ENCODE measurements at regions not wholly inside any gene's neighbourhood (a gene's known extent, or its start where the extent isn't known, plus 50 kb on each side); places are given as distances from the start of the nearest gene placed in this dataset.

- Histone ChIP-seq H3K36me3 (ENCODE audit: control insufficient read depth in 2 of 2, insufficient read depth in 2 of 2, low read length in 2 of 2) (no peaks in the 10 kb centered on the region), H3K4me3 (ENCODE audit: low read length in 2 of 2) (no peak overlapping the region), H3K9ac (ENCODE audit: low read depth in 1 of 2, low read length in 2 of 2) (no peak overlapping the region), H3K9me3 (ENCODE audit: control insufficient read depth in 2 of 2, low read length in 2 of 2) (no peaks in the 10 kb centered on the region), H3K27me3 (ENCODE audit: control insufficient read depth in 2 of 2, insufficient read depth in 2 of 2, low read length in 2 of 2) (no peaks in the 10 kb centered on the region), H3K4me1 (ENCODE audit: control insufficient read depth in 2 of 2, insufficient read depth in 2 of 2, low read length in 2 of 2) (peaks cover 14 to 22% of the 10 kb centered on the region in 2 donors), H3K27ac (ENCODE audit: low read depth in 2 of 2, low read length in 2 of 2) (peak overlapping the region; percentile 54 to 59)
Observed at GRCh38 chr12:39240587-39240986, 202.3 kb downstream of the KIF21A start.

- no peak overlapping the region for H3K9ac ChIP-seq (ENCODE audit: low read depth in 1 of 2, low read length in 2 of 2)
- peaks cover 14 to 22% of the 10 kb centered on the region in 2 donors for H3K4me1 ChIP-seq (ENCODE audit: control insufficient read depth in 2 of 2, insufficient read depth in 2 of 2, low read length in 2 of 2)
- H3K27ac ChIP-seq (ENCODE audit: low read depth in 2 of 2, low read length in 2 of 2) = peak overlapping the region; percentile 54 to 59
- peak overlapping the region in 1 of 2 donors; percentile 4 for H3K4me3 ChIP-seq (ENCODE audit: low read length in 2 of 2)
- H3K27me3 ChIP-seq (ENCODE audit: control insufficient read depth in 2 of 2, insufficient read depth in 2 of 2, low read length in 2 of 2) = no peaks in the 10 kb centered on the region
- H3K9me3 ChIP-seq (ENCODE audit: control insufficient read depth in 2 of 2, low read length in 2 of 2) = no peaks in the 10 kb centered on the region
- H3K36me3 ChIP-seq (ENCODE audit: control insufficient read depth in 2 of 2, insufficient read depth in 2 of 2, low read length in 2 of 2) = no peaks in the 10 kb centered on the region
Observed at GRCh38 chr12:39239490-39240486, 203.1 kb downstream of the KIF21A start.

- Histone ChIP-seq H3K27ac (ENCODE audit: low read depth in 2 of 2, low read length in 2 of 2) (no peak overlapping the region), H3K9me3 (ENCODE audit: control insufficient read depth in 2 of 2, low read length in 2 of 2) (no peaks in the 10 kb centered on the region), H3K36me3 (ENCODE audit: control insufficient read depth in 2 of 2, insufficient read depth in 2 of 2, low read length in 2 of 2) (no peaks in the 10 kb centered on the region), H3K4me3 (ENCODE audit: low read length in 2 of 2) (no peak overlapping the region), H3K4me1 (ENCODE audit: control insufficient read depth in 2 of 2, insufficient read depth in 2 of 2, low read length in 2 of 2) (peaks cover 14 to 22% of the 10 kb centered on the region in 2 donors), H3K9ac (ENCODE audit: low read depth in 1 of 2, low read length in 2 of 2) (no peak overlapping the region), H3K27me3 (ENCODE audit: control insufficient read depth in 2 of 2, insufficient read depth in 2 of 2, low read length in 2 of 2) (no peaks in the 10 kb centered on the region)
Observed at GRCh38 chr12:39237004-39237403, 205.9 kb downstream of the KIF21A start.

- no peak overlapping the region for H3K9ac ChIP-seq (ENCODE audit: low read depth in 1 of 2, low read length in 2 of 2)
- H3K4me3 ChIP-seq (ENCODE audit: low read length in 2 of 2) = no peak overlapping the region
- H3K27me3 ChIP-seq (ENCODE audit: control insufficient read depth in 2 of 2, insufficient read depth in 2 of 2, low read length in 2 of 2) = no peaks in the 10 kb centered on the region
- no peaks in the 10 kb centered on the region for H3K9me3 ChIP-seq (ENCODE audit: control insufficient read depth in 2 of 2, low read length in 2 of 2)
- no peak overlapping the region for H3K27ac ChIP-seq (ENCODE audit: low read depth in 2 of 2, low read length in 2 of 2)
- no peaks in the 10 kb centered on the region for H3K36me3 ChIP-seq (ENCODE audit: control insufficient read depth in 2 of 2, insufficient read depth in 2 of 2, low read length in 2 of 2)
- peaks cover 14 to 22% of the 10 kb centered on the region in 2 donors for H3K4me1 ChIP-seq (ENCODE audit: control insufficient read depth in 2 of 2, insufficient read depth in 2 of 2, low read length in 2 of 2)
Observed at GRCh38 chr12:39235990-39236767, 206.7 kb downstream of the KIF21A start.

- Histone ChIP-seq H3K27me3 (ENCODE audit: control insufficient read depth in 2 of 2, insufficient read depth in 2 of 2, low read length in 2 of 2) (no peaks in the 10 kb centered on the region), H3K36me3 (ENCODE audit: control insufficient read depth in 2 of 2, insufficient read depth in 2 of 2, low read length in 2 of 2) (no peaks in the 10 kb centered on the region), H3K9me3 (ENCODE audit: control insufficient read depth in 2 of 2, low read length in 2 of 2) (no peaks in the 10 kb centered on the region), H3K9ac (ENCODE audit: low read depth in 1 of 2, low read length in 2 of 2) (no peak overlapping the region), H3K27ac (ENCODE audit: low read depth in 2 of 2, low read length in 2 of 2) (no peak overlapping the region), H3K4me3 (ENCODE audit: low read length in 2 of 2) (no peak overlapping the region), H3K4me1 (ENCODE audit: control insufficient read depth in 2 of 2, insufficient read depth in 2 of 2, low read length in 2 of 2) (no peaks in the 10 kb centered on the region)
Observed at GRCh38 chr12:39230086-39230485, 212.8 kb downstream of the KIF21A start.

- Histone ChIP-seq H3K4me1 (ENCODE audit: control insufficient read depth in 2 of 2, insufficient read depth in 2 of 2, low read length in 2 of 2) (no peaks in the 10 kb centered on the region), H3K36me3 (ENCODE audit: control insufficient read depth in 2 of 2, insufficient read depth in 2 of 2, low read length in 2 of 2) (no peaks in the 10 kb centered on the region), H3K4me3 (ENCODE audit: low read length in 2 of 2) (no peak overlapping the region), H3K27me3 (ENCODE audit: control insufficient read depth in 2 of 2, insufficient read depth in 2 of 2, low read length in 2 of 2) (no peaks in the 10 kb centered on the region), H3K9me3 (ENCODE audit: control insufficient read depth in 2 of 2, low read length in 2 of 2) (no peaks in the 10 kb centered on the region), H3K27ac (ENCODE audit: low read depth in 2 of 2, low read length in 2 of 2) (no peak overlapping the region), H3K9ac (ENCODE audit: low read depth in 1 of 2, low read length in 2 of 2) (no peak overlapping the region)
Observed at GRCh38 chr12:39227218-39227617, 215.7 kb downstream of the KIF21A start.

GRCh38 chr12:39224971-39225370, 217.9 kb downstream of the KIF21A start:
- H3K4me1 ChIP-seq (ENCODE audit: control insufficient read depth in 2 of 2, insufficient read depth in 2 of 2, low read length in 2 of 2) = no peaks in the 10 kb centered on the region
- H3K36me3 ChIP-seq (ENCODE audit: control insufficient read depth in 2 of 2, insufficient read depth in 2 of 2, low read length in 2 of 2) = no peaks in the 10 kb centered on the region
- H3K9ac ChIP-seq (ENCODE audit: low read depth in 1 of 2, low read length in 2 of 2) = no peak overlapping the region
- no peaks in the 10 kb centered on the region for H3K27me3 ChIP-seq (ENCODE audit: control insufficient read depth in 2 of 2, insufficient read depth in 2 of 2, low read length in 2 of 2)
- H3K27ac ChIP-seq (ENCODE audit: low read depth in 2 of 2, low read length in 2 of 2) = no peak overlapping the region
- no peaks in the 10 kb centered on the region for H3K9me3 ChIP-seq (ENCODE audit: control insufficient read depth in 2 of 2, low read length in 2 of 2)
- H3K4me3 ChIP-seq (ENCODE audit: low read length in 2 of 2) = no peak overlapping the region

- no peaks in the 10 kb centered on the region for H3K4me1 ChIP-seq (ENCODE audit: control insufficient read depth in 2 of 2, insufficient read depth in 2 of 2, low read length in 2 of 2)
- H3K27me3 ChIP-seq (ENCODE audit: control insufficient read depth in 2 of 2, insufficient read depth in 2 of 2, low read length in 2 of 2) = no peaks in the 10 kb centered on the region
- no peak overlapping the region for H3K4me3 ChIP-seq (ENCODE audit: low read length in 2 of 2)
- H3K36me3 ChIP-seq (ENCODE audit: control insufficient read depth in 2 of 2, insufficient read depth in 2 of 2, low read length in 2 of 2) = no peaks in the 10 kb centered on the region
- no peak overlapping the region for H3K9ac ChIP-seq (ENCODE audit: low read depth in 1 of 2, low read length in 2 of 2)
- H3K27ac ChIP-seq (ENCODE audit: low read depth in 2 of 2, low read length in 2 of 2) = no peak overlapping the region
- H3K9me3 ChIP-seq (ENCODE audit: control insufficient read depth in 2 of 2, low read length in 2 of 2) = no peaks in the 10 kb centered on the region
Observed at GRCh38 chr12:39205969-39206368, 237.0 kb downstream of the KIF21A start.

GRCh38 chr12:39199351-39199750, 243.6 kb downstream of the KIF21A start:
- H3K9me3 ChIP-seq (ENCODE audit: control insufficient read depth in 2 of 2, low read length in 2 of 2) = no peaks in the 10 kb centered on the region
- H3K4me3 ChIP-seq (ENCODE audit: low read length in 2 of 2) = no peak overlapping the region
- H3K9ac ChIP-seq (ENCODE audit: low read depth in 1 of 2, low read length in 2 of 2) = no peak overlapping the region
- no peaks in the 10 kb centered on the region for H3K36me3 ChIP-seq (ENCODE audit: control insufficient read depth in 2 of 2, insufficient read depth in 2 of 2, low read length in 2 of 2)
- no peak overlapping the region for H3K27ac ChIP-seq (ENCODE audit: low read depth in 2 of 2, low read length in 2 of 2)
- H3K27me3 ChIP-seq (ENCODE audit: control insufficient read depth in 2 of 2, insufficient read depth in 2 of 2, low read length in 2 of 2) = no peaks in the 10 kb centered on the region
- H3K4me1 ChIP-seq (ENCODE audit: control insufficient read depth in 2 of 2, insufficient read depth in 2 of 2, low read length in 2 of 2) = no peaks in the 10 kb centered on the region

- Histone ChIP-seq H3K4me1 (ENCODE audit: control insufficient read depth in 2 of 2, insufficient read depth in 2 of 2, low read length in 2 of 2) (no peaks in the 10 kb centered on the region), H3K9me3 (ENCODE audit: control insufficient read depth in 2 of 2, low read length in 2 of 2) (no peaks in the 10 kb centered on the region), H3K27me3 (ENCODE audit: control insufficient read depth in 2 of 2, insufficient read depth in 2 of 2, low read length in 2 of 2) (no peaks in the 10 kb centered on the region), H3K36me3 (ENCODE audit: control insufficient read depth in 2 of 2, insufficient read depth in 2 of 2, low read length in 2 of 2) (no peaks in the 10 kb centered on the region), H3K27ac (ENCODE audit: low read depth in 2 of 2, low read length in 2 of 2) (no peak overlapping the region), H3K9ac (ENCODE audit: low read depth in 1 of 2, low read length in 2 of 2) (no peak overlapping the region), H3K4me3 (ENCODE audit: low read length in 2 of 2) (no peak overlapping the region)
Observed at GRCh38 chr12:39188689-39189088, 254.2 kb downstream of the KIF21A start.

Measured in mucosa of rectum (tissue), 2 donors.